Vagina (tissue), 2 donors: ENCODE measurements at regions not wholly inside any gene's neighbourhood (a gene's known extent, or its start where the extent isn't known, plus 50 kb on each side); places are given as distances from the start of the nearest gene placed in this dataset.

Source experiments
- DNase-seq, 2 donors: peaks; one replicate each; pipeline ENCODE4 v3.0.0-alpha.2; 2017; ENCODE audit errors: extremely low spot score in 2 of 2
- H3K27ac ChIP-seq: fragments of 200-600 bp; sonication (generic); one replicate; pipeline ENCODE4 v1.5.1; 2019
- H3K27me3 ChIP-seq: fragments of 200-600 bp; sonication (generic); one replicate; pipeline ENCODE4 v1.5.1; 2019
- H3K36me3 ChIP-seq, 2 donors: fragments of 200-600 bp; sonication (generic); one replicate each; pipeline ENCODE4 v1.5.1; 2017 to 2019
- H3K4me1 ChIP-seq: fragments of 200-600 bp; sonication (generic); one replicate; pipeline ENCODE4 v1.5.1; 2019
- H3K4me3 ChIP-seq, 2 donors: fragments of 200-600 bp; sonication (generic); 1 replicate in 1 of 2; 2 replicates in 1 of 2; pipeline ENCODE4 v1.5.1; 2016 to 2019
- H3K9me3 ChIP-seq: fragments of 200-600 bp; sonication (generic); one replicate; pipeline ENCODE4 v1.5.1; 2019
- POLR2A ChIP-seq, 2 donors: fragments of 450-650 bp; IDR thresholded peaks; one replicate each; pipeline ENCODE4 v1.6.1; 2017; ENCODE audit warnings: antibody characterized with exemption in 2 of 2, mild to moderate bottlenecking in 2 of 2, moderate library complexity in 2 of 2
- POLR2AphosphoS5 ChIP-seq, 2 donors: sonication (generic); formaldehyde crosslinking; IDR thresholded peaks; one replicate each; pipeline ENCODE4 v1.9.0; 2017; ENCODE audit warnings: antibody characterized with exemption in 2 of 2, mild to moderate bottlenecking in 2 of 2, low read depth in 1 of 2; ENCODE audit not compliant: insufficient read depth in 1 of 2
- intact Hi-C: fragments of 100-400 bp; cut with DNase I; formaldehyde crosslinking; loops from one replicate; pipeline ENCODE4 v1.15.1; 2023
- TF ChIP-seq, protein P1 (sequence below), 3 experiments: fragments of 450-650 bp in 2 of 3; fragments of 200-600 bp in 1 of 3; sonication (generic) in 1 of 3; IDR thresholded peaks; one replicate each; pipeline ENCODE4 v1.5.1; 2017 to 2019; ENCODE audit warnings: antibody characterized with exemption in 3 of 3, mild to moderate bottlenecking in 2 of 3, moderate library complexity in 2 of 3

DNA sequence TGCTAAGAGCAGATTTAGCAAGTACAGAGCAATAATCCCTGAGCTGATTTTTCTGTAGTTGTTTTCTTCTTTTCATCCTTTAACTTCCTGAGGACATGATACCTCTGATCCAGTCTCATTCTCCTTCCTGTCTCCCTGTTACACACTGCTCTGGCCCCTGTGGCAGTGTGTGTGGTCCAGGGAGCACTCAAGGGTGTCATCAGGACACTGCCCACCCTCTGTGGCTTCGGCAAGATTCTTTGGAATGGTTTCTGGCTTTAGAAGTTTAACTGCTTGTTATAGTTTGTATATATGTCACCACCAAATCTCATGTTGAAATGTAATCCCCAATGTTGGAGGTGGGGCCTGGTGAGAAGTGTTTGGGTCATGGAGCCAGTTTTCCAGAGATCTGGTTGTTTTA is 637.3 kb downstream of the BCOR start:
- Histone ChIP-seq H3K9me3 (peaks cover 2% of the 10 kb centered on the region), H3K4me3 (no peak overlapping the region), H3K36me3 (no peaks in the 10 kb centered on the region), H3K27ac (no peak overlapping the region), H3K27me3 (no peaks in the 10 kb centered on the region), H3K4me1 (no peaks in the 10 kb centered on the region)
- intact Hi-C loops: no loop called here
- TF ChIP-seq POLR2A (IDR thresholded peaks at IDR 0.05) (no peak), POLR2AphosphoS5 (IDR thresholded peaks at IDR 0.05; ENCODE audit: insufficient read depth in 1 of 2, low read depth in 1 of 2) (no peak)
- TF ChIP-seq, protein P1, sequence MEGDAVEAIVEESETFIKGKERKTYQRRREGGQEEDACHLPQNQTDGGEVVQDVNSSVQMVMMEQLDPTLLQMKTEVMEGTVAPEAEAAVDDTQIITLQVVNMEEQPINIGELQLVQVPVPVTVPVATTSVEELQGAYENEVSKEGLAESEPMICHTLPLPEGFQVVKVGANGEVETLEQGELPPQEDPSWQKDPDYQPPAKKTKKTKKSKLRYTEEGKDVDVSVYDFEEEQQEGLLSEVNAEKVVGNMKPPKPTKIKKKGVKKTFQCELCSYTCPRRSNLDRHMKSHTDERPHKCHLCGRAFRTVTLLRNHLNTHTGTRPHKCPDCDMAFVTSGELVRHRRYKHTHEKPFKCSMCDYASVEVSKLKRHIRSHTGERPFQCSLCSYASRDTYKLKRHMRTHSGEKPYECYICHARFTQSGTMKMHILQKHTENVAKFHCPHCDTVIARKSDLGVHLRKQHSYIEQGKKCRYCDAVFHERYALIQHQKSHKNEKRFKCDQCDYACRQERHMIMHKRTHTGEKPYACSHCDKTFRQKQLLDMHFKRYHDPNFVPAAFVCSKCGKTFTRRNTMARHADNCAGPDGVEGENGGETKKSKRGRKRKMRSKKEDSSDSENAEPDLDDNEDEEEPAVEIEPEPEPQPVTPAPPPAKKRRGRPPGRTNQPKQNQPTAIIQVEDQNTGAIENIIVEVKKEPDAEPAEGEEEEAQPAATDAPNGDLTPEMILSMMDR (IDR thresholded peaks at IDR 0.05): no peak
- no peak for DNase-seq

- Histone ChIP-seq H3K36me3 (no peaks in the 10 kb centered on the region), H3K27ac (no peak overlapping the region), H3K4me3 (no peak overlapping the region), H3K9me3 (no peaks in the 10 kb centered on the region), H3K27me3 (no peaks in the 10 kb centered on the region), H3K4me1 (no peaks in the 10 kb centered on the region)
- intact Hi-C loops: no loop called here
- no peak for TF ChIP-seq POLR2A (IDR thresholded peaks at IDR 0.05)
- TF ChIP-seq, protein P1 (IDR thresholded peaks at IDR 0.05): no peak
- DNase-seq: no peak
These were observed 634.9 kb downstream of the BCOR start for GRCh38 chrX:39462835-39463234.

DNA sequence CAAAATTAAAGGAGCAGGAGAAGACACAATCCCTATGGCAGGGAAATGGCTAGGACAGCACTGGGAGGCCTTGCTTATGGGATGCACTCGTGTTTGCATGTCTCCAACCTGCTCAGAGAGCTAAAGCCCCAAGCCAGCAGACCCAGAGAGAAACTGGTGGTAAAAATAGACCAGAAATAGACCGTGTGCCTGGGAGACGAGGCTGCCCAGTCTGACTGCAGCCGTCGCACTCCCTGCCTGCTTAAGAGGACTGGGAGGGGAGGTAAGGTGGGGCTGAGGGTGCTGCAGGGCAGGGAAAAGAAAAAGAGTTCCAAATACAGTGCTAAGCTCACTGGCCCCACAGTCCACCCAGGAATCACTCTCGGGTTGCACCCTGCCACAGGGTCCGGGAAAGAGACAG is 633.5 kb downstream of the BCOR start:
- H3K9me3 ChIP-seq: no peaks in the 10 kb centered on the region
- no peak overlapping the region for H3K27ac ChIP-seq
- TF ChIP-seq POLR2AphosphoS5 (IDR thresholded peaks at IDR 0.05; ENCODE audit: insufficient read depth in 1 of 2, low read depth in 1 of 2) (no peak), POLR2A (IDR thresholded peaks at IDR 0.05) (no peak)
- TF ChIP-seq, protein P1 (IDR thresholded peaks at IDR 0.05): no peak
- H3K4me1 ChIP-seq: no peaks in the 10 kb centered on the region
- H3K27me3 ChIP-seq: no peaks in the 10 kb centered on the region
- H3K4me3 ChIP-seq: no peak overlapping the region
- intact Hi-C loops: no loop called here
- no peaks in the 10 kb centered on the region for H3K36me3 ChIP-seq
- no peak for DNase-seq

DNA sequence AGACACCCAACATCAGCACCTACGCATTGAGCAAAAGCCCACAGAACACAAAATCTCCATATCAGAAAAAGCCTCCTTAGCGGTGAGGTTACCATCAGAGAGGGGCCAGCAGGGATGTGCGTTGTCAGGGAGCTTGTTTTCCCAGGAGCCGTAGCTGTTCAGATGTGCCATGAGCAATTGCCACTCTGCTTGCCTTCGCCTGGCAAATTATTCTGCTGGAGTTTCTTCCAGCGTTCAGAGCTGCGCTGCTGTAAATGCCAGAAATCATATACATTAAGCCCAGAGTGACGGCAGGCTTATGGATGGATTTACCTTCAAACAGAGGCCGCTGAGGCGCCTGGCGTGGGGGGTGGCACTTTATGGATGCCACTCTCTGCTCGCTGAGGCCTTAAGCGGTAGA is 632.3 kb downstream of the BCOR start:
- H3K27ac ChIP-seq: no peak overlapping the region
- no peak for TF ChIP-seq POLR2AphosphoS5 (IDR thresholded peaks at IDR 0.05; ENCODE audit: insufficient read depth in 1 of 2, low read depth in 1 of 2)
- TF ChIP-seq, protein P1 (IDR thresholded peaks at IDR 0.05): no peak
- no peak for TF ChIP-seq POLR2A (IDR thresholded peaks at IDR 0.05)
- no peaks in the 10 kb centered on the region for H3K9me3 ChIP-seq
- H3K27me3 ChIP-seq: no peaks in the 10 kb centered on the region
- intact Hi-C loops: no loop called here
- H3K4me3 ChIP-seq: no peak overlapping the region
- no peaks in the 10 kb centered on the region for H3K36me3 ChIP-seq
- no peak for DNase-seq
- no peaks in the 10 kb centered on the region for H3K4me1 ChIP-seq

- no peak for DNase-seq
- no peak overlapping the region for H3K27ac ChIP-seq
- intact Hi-C loops: no loop called here
These were observed 631.9 kb downstream of the BCOR start for GRCh38 chrX:39465906-39466305.

More at GRCh38 chrX:39465906-39466305, 631.9 kb downstream of the BCOR start:
- Histone ChIP-seq H3K4me3 (no peak overlapping the region), H3K9me3 (no peaks in the 10 kb centered on the region), H3K27me3 (no peaks in the 10 kb centered on the region), H3K36me3 (no peaks in the 10 kb centered on the region), H3K4me1 (no peaks in the 10 kb centered on the region)
- no peak for TF ChIP-seq POLR2A (IDR thresholded peaks at IDR 0.05)
- no peak for TF ChIP-seq POLR2AphosphoS5 (IDR thresholded peaks at IDR 0.05; ENCODE audit: insufficient read depth in 1 of 2, low read depth in 1 of 2)
- TF ChIP-seq, protein P1 (IDR thresholded peaks at IDR 0.05): no peak
